GM19452 (cell line): ENCODE measurements at regions not wholly inside any gene's neighbourhood (a gene's known extent, or its start where the extent isn't known, plus 50 kb on each side); places are given as distances from the start of the nearest gene placed in this dataset.
"Not testable (repeated sequence)": the region's sequence is repeated elsewhere in the genome, so short reads cannot be mapped to it uniquely, and the experiment has no call there.

Experiments used
- ATAC-seq: cut with Tn5 transposase; IDR thresholded peaks from one replicate; pipeline ENCODE4 v1.9.1; 2021; ENCODE audit not compliant: unreplicated experiment

- no peak for ATAC-seq
Measured at GRCh38 chr7:16933296-16934279, 51.8 kb upstream of the AGR3 start.

GRCh38 chr7:16934722-16935340, 53.0 kb upstream of the AGR3 start:
- no peak for ATAC-seq

GRCh38 chr7:16935341-16935735, 53.6 kb upstream of the AGR3 start:
- no peak for ATAC-seq

- no peak for ATAC-seq
Measured at GRCh38 chr7:16936626-16937422, 55.0 kb upstream of the AGR3 start.

DNA sequence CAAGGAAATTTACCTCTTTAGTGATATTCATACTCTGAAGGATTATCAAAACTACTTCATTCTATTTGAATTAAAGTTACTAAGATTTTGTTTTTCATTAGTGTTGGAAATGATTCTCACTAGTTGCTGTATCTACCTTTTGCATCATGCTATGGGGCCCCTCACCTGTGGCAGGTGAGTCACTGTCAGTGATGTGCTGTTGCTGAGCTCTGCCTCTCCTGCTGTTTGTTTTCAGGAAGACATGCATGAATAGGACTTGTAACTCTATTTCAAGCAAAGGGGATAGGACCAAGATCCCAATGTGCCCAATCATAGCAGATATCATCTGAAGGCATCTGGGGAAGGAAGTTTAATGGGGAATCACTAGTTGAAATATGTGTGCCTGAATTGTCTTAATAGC, 57.4 kb upstream of the AGR3 start:
- no peak for ATAC-seq

GRCh38 chr7:16940776-16941175, 59.0 kb upstream of the AGR3 start:
- no peak for ATAC-seq

- no peak for ATAC-seq
Measured at GRCh38 chr7:16942929-16943509, 61.2 kb upstream of the AGR3 start.

DNA sequence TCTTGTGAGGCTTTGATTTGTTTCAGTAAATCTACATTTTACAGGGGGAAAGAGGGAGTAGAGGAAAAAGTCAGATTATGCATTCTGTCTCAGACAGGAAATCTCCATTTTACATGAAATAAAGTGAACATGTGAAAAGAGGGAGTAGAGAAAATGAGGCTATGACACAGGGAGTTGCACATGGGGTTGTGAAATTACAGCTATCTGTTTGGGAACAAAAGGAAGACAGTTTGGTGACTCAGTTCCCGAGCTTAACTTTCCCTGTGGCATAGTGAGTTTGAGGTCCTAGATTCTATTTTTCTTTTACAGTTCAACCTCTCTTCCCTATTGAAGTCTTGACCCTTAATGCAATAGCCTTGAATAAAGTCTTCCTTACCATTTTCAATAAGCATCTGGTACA, 63.2 kb upstream of the AGR3 start:
- no peak for ATAC-seq

DNA sequence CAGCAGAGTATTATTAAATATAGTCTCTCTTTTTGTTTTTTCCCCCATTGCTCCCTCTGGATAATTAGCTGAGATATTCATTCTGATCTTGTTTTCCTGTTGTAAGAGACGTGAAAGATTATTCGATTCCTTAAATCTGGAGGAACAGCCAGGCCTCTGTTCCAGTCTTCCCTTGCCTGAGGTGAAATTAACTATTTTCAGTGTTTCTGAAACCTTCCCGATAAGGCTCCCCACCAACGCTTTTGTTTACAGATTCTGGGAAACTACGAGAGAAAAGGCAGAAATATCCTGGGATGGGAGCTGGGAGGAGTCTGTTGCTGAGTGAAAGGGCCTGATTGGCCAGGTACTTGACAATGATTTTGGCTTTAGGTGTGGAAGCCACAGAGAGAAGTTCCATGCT, 63.6 kb upstream of the AGR3 start:
- no peak for ATAC-seq

DNA sequence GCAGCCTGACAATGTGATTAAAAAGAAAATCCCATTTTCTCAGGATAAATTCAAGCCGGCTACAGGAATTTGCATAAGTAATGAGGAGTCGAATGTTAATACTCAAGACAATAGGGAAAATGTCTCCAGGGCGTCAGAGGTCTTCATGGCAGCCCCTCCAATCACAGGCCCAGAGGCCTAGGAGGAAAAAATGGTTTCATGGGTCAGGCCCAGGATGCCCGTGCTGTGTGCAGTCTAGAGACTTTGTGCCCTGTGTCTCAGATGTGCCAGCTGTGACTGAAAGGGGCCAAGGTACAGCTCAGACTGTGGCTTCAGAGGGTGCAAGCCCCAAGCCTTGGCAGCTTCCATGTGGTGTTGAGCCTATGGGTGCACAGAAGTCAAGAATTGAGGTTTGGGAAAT, 66.3 kb upstream of the AGR3 start:
- ATAC-seq = not testable (repeated sequence)

DNA sequence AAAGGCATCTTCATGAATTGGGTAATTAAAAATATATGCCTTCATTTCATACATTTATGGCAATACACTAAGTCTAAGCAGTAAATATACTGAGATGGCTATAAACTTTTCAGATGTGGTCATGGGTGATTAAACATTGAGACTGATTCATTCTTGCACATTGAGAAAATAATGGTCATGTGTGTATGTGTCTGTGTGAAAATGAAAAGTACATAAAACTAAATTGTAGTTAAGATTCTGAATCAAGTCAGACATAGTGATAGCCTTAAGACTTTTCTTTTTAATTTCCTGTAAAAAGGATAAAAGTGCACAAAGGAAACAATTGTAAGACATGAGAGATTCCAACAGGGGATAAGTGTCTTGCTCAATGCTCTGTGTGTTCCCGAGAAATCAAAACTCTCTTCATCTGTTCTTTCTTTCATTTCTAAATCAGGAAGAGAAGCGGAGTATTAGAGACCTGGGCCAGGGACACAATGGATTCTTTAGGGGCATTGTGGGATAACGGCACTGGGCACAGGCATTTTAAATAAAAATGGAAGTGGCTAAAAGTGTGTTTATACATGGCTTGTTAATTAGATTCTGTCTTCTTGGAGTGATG, 69.8 kb upstream of the AGR3 start:
- no peak for ATAC-seq

- no peak for ATAC-seq
Measured at GRCh38 chr7:16954321-16954720, 72.5 kb upstream of the AGR3 start.

DNA sequence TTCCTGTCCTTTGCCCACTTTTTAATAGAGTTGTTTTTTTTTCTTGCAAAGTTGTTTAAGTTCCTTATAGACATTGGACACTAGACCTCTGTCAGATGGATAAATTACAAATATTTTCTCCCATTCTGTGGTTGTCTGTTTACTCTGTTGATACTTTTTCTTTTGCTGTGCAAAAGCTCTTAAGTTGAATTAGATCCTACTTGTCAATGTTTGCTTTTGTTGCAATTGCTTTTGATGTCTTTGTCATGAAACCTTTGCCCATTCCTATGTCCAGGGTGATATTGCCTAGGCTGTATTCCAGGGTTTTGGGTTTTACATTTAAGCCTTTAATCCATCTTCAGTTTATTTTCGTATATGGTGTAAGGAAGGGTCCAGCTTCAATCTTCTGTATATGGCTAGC, 76.9 kb upstream of the AGR3 start:
- ATAC-seq = no peak

DNA sequence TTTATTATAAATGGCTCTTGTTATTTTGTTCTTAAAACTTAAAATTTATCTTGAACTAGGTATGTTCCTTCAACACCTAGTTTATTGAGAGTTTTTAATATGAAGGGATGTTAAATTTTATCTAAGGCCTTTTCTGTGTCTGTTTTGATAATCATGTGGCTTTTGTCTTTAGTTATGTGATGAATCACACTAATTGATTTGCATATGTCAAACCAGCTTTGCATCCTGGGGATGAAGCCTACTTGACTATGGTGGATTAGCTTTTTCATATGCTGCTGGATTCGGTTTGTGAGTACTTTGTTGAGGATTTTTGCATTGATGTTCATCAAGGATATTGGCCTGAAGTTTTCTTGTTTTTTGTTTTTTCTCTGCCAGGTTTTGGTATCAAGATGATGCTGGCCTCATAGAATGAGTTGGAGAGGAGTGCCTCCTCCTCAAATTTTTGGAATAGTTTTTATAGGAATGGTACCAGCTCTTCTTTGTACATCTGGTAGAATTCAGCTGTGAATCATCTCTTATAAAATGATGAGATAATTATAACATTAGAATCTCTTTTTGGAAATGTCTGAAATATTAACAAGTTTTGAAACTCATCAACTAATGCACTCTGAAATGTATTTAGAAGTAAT, 78.7 kb upstream of the AGR3 start:
- ATAC-seq = no peak

GRCh38 chr7:16961641-16962040, 79.9 kb upstream of the AGR3 start:
- ATAC-seq = no peak

DNA sequence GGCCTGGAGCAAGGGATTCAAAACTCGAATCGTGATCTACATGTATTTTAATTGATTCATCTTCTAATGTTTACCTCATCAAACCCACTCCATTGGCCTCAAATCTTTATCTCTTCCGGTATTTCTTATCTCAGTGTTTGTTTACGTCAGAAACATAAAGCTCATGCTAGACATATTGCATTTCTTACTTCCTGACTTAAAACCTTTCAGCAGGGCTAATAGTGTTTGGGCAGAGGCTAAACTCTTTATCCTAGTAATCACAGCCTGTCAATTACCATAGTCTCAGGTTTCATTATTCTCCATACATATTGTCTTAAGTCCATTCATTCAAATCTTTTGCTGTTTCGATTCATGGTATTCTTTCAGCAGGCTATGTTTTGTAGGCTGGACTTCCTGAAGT, 81.3 kb upstream of the AGR3 start:
- ATAC-seq = no peak

DNA sequence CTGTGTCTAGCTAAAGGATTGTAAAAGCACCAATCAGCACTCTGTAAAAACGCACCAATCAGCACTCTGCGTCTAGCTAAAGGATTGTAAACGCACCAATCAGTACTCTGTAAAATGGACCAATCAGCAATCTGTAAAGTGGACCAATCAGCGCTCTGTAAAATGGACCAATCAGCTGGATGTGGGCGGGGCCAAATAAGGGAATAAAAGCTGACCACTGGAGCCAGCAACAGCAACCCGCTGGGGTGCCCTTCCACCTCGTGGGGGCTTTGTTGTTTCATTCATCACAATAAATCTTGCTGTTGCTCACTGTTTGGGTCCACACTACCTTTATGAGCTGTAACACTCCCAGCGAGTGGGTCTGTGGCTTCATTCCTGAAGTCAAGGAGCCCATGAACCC, 83.9 kb upstream of the AGR3 start:
- not testable (repeated sequence) for ATAC-seq

GRCh38 chr7:16967300-16967811, 85.6 kb upstream of the AGR3 start:
- no peak for ATAC-seq

- ATAC-seq = no peak
Measured at GRCh38 chr7:16970732-16971482, 89.1 kb upstream of the AGR3 start.
